NCI-H1417 (cell line): ENCODE measurements at regions not wholly inside any gene's neighbourhood (a gene's known extent, or its start where the extent isn't known, plus 50 kb on each side); places are given as distances from the start of the nearest gene placed in this dataset.
"Not testable (repeated sequence)": the region's sequence is repeated elsewhere in the genome, so short reads cannot be mapped to it uniquely, and the experiment has no call there.

Experiments
- DNase-seq, 3 experiments: peaks; one replicate each; lab custom pipeline; 2025; lab: John Stamatoyannopoulos, UW

- DNase-seq: no peak
Observed at GRCh38 chr5:126096442-126097006, 326.7 kb upstream of the GRAMD2B start.

GRCh38 chr5:126097876-126098275 is 325.3 kb upstream of the GRAMD2B start:
- no peak for DNase-seq

- no peak for DNase-seq
Observed at GRCh38 chr5:126098330-126099017, 324.7 kb upstream of the GRAMD2B start.

- no peak for DNase-seq
Observed at GRCh38 chr5:126099077-126099476, 324.1 kb upstream of the GRAMD2B start.

GRCh38 chr5:126100767-126101166 is 322.4 kb upstream of the GRAMD2B start:
- DNase-seq: no peak

GRCh38 chr5:126101901-126102300 is 321.3 kb upstream of the GRAMD2B start:
- DNase-seq: no peak

- DNase-seq: no peak
Observed at GRCh38 chr5:126103050-126103449, 320.2 kb upstream of the GRAMD2B start.

- DNase-seq: no peak
Observed at GRCh38 chr5:126103868-126104267, 319.3 kb upstream of the GRAMD2B start.

- DNase-seq: no peak
Observed at GRCh38 chr5:126104341-126104740, 318.9 kb upstream of the GRAMD2B start.

GRCh38 chr5:126104951-126105350 is 318.3 kb upstream of the GRAMD2B start:
- DNase-seq: no peak

GRCh38 chr5:126106029-126106428 is 317.2 kb upstream of the GRAMD2B start:
- DNase-seq: no peak

GRCh38 chr5:126107381-126107780 is 315.8 kb upstream of the GRAMD2B start:
- no peak for DNase-seq

GRCh38 chr5:126108470-126108869 is 314.7 kb upstream of the GRAMD2B start:
- no peak for DNase-seq

GRCh38 chr5:126115059-126115629 is 308.1 kb upstream of the GRAMD2B start:
- no peak for DNase-seq

GRCh38 chr5:126117044-126117443 is 306.2 kb upstream of the GRAMD2B start:
- DNase-seq: no peak

- DNase-seq: no peak
Observed at GRCh38 chr5:126119887-126120442, 303.2 kb upstream of the GRAMD2B start.

GRCh38 chr5:126120939-126121338 is 302.3 kb upstream of the GRAMD2B start:
- DNase-seq: peak in 2 of 3 experiments; percentile 43 to 84

- no peak for DNase-seq
Observed at GRCh38 chr5:126122942-126123341, 300.3 kb upstream of the GRAMD2B start.

GRCh38 chr5:126124706-126125345 is 298.4 kb upstream of the GRAMD2B start:
- peak in 1 of 3 experiments; percentile 24 for DNase-seq

GRCh38 chr5:126125407-126125806 is 297.8 kb upstream of the GRAMD2B start:
- DNase-seq: no peak

GRCh38 chr5:126126574-126126973 is 296.6 kb upstream of the GRAMD2B start:
- DNase-seq: no peak

- DNase-seq: not testable (repeated sequence)
Observed at GRCh38 chr5:126127371-126127770, 295.8 kb upstream of the GRAMD2B start.

- DNase-seq: no peak
Observed at GRCh38 chr5:126129431-126129830, 293.8 kb upstream of the GRAMD2B start.
